Thyroid gland (tissue), 4 donors: ENCODE measurements at regions not wholly inside any gene's neighbourhood (a gene's known extent, or its start where the extent isn't known, plus 50 kb on each side); places are given as distances from the start of the nearest gene placed in this dataset.

Experiments used
- CTCF ChIP-seq, 6 experiments: fragments of 200-600 bp in 3 of 6; fragments of 450-650 bp in 3 of 6; sonication (generic) in 3 of 6; IDR thresholded peaks; one replicate each; pipeline ENCODE4 v1.5.1; 2016 to 2019; ENCODE audit warnings: antibody characterized with exemption in 6 of 6, mild to moderate bottlenecking in 2 of 6, inconsistent platforms in 1 of 6, moderate library complexity in 1 of 6
- POLR2A ChIP-seq, 2 donors: fragments of 450-650 bp; IDR thresholded peaks; one replicate each; pipeline ENCODE4 v1.6.1; 2017; ENCODE audit warnings: antibody characterized with exemption in 2 of 2, mild to moderate bottlenecking in 2 of 2, moderate library complexity in 1 of 2

GRCh38 chr6:15113587-15113986 lies 132.3 kb upstream of the JARID2 start:
- TF ChIP-seq CTCF (IDR thresholded peaks at IDR 0.05) (no peak), POLR2A (IDR thresholded peaks at IDR 0.05) (no peak)
